Stimulated activated naive CD4-positive, alpha-beta T cell treated with Interleukin-2 at 50 U/mL for 16 hours (primary cell): ENCODE measurements at regions not wholly inside any gene's neighbourhood (a gene's known extent, or its start where the extent isn't known, plus 50 kb on each side); places are given as distances from the start of the nearest gene placed in this dataset.

ENCODE experiments used
- DNase-seq: peaks from one replicate; lab custom pipeline; 2025; lab: John Stamatoyannopoulos, UW

DNA sequence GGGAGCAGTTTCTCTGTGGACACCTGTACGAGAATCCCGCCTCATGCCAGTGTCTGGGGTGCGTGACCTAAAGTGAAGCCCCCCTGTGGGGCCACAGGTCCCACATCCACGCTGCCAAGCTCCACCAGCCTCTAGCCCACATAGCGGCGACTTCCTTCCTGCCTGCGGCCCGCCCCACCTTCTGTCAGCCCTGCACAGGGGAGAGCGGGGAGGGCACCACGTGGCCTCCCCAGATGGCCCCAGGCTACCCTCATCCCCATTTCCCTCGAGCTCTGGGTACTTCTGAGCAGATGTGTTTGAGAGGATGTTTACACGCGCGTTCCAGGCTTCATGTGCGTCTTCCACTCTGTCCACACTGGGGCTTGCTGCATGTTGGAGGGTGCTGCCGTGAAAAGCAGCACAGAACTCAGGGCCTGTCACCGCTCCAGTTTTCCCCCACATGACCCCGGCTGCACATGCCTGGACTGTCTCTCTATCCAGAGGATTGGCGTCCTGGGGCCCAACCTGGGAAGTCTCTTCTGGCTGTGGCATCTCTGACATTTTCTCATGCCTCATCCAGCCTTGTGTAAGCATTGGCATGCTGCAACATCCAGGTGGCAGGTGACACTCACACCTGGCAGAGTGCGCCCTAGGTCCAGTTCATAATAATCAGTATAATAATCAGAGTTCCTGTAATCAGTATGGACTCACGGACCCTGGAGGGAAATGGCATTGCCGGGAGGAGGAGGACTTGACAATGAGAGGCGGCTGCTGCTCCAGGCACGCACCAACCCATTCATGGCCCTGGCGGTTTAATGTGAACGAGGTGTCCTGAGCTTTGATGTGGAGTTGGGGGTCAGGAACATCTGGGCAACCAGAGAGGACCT is 146.3 kb upstream of the TWIST2 start:
- no peak for DNase-seq

DNA sequence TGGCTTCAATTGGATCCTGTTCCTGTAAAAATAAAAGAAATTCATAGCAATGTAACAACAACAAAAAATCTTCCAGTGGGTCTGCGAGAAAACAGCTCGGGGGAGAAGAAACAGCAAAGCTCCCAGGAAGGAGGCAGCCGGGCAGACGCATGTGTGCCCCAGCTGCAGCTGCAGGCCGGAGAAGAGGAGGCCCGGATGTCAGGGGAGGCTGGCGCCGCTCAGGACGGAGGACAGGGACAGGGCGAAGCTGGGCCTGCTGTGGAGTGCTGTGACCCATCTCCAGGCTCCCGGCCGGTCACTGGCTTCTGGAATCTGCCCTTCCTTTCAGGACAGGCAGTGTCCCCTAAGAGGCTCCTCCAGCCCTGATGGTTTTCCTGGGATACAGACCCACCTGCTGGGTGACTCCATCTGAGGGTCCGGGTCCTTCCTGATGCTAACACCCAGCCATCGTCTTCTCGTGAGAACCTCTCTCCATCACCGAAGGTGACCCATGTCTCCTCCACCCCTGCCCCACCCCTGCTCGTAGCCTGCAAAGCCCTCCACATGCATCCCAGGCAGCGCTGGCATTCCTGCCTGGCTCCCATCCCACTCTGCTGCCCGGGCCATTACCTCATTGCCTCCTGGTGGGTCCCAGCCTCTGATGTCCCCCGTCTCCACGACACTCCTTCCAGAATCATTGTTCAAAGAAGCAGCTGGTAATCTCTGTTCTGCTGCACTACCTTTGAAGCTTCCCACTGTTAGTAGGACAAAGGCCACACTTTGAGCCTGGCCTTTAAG is 145.4 kb upstream of the TWIST2 start:
- DNase-seq, result no peak

DNA sequence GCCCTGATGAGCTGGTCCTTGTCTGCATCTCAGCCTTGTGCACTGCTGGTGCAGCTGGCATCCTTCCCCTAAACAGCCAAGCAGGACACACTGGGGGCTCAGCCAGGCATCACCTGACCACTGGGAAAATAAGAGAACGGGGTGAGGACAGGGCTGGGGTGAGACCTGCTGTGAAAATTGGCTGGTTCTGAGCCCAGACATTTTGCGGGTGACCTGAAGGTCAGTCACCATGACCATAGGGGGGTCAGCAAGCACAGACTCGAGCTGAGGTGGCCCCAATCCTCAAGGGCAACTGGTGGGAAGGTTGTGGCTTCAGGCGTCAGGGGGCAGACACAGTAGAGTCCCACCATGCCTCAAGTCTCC is 144.9 kb upstream of the TWIST2 start:
- no peak for DNase-seq

DNA sequence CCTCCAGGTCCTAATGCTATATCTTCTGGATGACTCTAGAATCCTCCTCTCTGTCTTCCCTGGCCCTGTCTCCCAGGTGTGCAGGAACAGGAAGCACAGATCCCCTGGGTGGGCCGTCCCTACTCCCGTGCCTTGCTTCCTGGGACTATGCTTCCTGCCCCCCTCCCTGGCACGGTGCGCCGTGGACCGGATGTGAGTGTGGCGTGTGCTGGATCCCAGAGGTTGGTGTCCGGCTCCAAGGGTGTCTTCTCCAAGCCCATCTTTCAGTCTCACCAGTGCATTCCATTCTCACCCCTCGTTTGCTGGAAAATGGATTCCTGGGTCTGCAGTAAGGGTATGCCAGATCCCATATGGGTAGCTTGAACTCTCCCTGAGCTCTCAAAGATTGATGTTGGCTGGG is 144.4 kb upstream of the TWIST2 start:
- no peak for DNase-seq

DNA sequence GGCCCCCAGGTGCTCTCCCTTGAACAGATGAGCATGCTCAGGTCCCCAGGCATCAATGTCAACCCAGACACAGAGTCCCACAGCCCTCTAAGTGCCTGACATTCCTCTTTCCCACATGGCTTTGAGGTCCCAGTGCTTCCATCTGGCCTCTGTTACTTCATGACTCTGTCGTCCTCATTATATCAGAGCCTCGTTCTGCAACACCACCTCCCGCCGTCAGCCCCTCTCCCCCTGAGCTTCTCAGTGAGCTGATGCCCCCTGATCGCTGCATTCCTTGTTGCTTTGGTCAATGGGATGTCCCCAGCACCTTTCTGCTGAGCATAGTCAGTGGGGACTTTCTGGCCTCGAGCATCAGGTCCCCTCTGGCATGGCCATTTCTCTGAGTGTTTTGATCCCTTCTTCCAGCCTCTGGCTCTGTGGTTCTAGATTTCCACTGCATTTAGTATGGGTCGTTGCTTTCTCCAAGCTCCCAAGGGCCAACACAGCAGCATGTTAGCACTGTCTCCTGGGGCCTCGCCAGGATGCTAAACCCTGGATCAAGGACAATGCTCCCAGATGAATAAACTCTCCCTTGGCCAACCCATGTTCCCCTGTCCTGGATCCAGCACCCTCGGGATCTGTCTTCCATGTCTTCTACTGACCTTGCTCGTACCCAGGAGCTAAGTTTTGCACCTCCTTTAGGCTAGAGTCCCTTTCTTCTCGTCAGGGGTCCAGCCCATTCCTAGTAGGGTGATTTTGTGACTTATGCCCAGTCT is 143.2 kb upstream of the TWIST2 start:
- DNase-seq, result no peak

DNA sequence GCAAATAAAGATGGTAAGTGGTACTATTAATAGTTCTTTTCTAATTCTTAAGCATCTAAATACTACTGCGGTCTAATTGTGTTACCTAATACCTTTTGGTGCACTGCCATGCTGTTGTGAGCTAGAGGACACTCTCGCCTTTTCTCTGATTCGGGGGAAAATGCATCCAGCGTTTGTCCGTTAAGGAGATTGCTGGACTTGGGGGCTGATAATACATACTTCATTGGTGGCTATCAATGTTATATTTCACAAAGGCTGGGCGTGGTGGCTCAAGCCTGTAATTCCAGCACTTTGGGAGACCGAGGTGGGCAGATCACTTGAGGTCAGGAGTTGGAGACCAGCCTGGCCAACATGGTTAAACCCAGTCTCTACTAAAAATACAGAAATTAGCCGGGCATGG is 141.7 kb upstream of the TWIST2 start:
- DNase-seq, result no peak

DNA sequence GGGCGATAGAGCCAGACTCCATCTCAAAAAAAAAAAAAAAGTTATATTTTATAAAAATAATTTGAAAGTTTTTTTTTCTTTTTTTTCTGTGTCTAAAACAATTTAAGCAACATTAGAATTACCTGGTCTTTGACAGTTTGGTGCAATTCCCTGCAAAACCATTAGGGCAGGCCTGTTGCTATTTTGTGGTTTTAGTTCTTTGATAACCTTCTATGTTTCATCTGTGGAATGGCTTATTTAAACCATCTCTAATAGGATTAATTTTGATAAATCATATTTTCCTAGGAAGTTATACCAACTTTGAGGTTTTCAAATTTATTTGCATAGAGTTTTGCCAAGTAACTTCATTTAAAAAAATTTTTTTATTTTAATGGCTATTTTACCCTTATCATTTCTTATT is 141.2 kb upstream of the TWIST2 start:
- DNase-seq, result no peak

DNA sequence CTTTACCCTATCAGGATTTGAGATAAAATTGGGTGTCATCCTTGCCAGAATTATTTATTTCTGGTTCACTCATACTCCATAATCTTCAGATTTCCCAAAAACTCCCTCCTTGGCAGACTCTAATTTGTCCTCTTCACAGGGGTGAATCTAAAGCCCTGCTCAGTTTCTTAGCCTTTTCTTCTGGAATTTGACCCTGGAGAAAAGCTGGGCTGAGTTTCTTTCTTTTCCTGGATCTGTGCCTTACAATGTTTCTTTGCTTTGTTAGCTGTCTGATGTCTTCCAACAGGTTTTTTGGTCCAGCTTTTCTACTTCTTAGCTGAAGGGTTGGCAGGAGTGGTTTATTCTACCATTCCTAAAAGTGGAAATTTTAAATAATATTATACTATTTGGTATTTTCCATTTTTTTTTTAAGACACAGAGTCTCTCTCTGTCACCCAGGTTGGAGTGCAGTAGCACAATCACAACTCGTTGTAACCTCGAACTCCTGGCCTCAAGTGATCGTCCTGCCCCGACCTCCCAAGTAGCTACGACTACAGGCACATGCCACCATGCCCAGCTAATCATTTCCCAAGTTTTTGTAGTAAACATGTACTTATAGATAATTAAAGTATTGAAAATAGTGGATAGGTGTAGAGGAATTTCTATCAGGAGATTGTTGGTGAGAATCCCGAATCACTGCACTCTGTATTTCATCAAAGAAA is 138.4 kb upstream of the TWIST2 start:
- no peak for DNase-seq

DNA sequence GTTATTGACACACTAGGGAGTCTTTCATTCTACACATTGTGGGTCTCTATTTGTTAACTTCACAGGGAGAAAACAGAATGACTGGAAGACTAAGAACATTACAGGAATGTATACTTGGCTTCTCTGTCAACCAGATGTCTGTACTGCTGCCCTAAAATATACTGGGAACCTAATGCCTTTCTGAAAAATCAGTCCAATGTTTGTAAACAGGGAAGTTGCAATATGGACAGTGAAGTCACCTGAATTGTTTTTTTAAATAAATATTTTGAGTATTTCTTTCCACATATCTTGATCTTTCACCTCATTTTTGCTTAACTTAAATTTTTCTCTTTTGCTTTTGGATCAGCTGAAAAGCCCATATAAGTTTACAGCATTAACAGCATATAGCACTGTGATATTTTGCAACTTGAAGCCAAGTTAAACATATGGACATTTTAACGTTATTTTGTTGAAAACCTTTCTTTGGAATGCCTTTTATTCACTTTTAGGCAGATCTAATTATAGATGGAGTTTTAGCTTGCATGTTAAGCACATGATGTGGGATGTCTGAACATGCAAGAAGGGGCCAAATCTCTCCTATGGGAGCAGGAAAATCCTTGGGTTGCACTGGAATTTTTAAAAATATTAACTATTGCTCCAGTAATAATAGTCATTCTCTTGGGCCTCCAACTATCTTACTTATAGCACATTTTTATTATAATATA is 137.7 kb upstream of the TWIST2 start:
- no peak for DNase-seq

DNA sequence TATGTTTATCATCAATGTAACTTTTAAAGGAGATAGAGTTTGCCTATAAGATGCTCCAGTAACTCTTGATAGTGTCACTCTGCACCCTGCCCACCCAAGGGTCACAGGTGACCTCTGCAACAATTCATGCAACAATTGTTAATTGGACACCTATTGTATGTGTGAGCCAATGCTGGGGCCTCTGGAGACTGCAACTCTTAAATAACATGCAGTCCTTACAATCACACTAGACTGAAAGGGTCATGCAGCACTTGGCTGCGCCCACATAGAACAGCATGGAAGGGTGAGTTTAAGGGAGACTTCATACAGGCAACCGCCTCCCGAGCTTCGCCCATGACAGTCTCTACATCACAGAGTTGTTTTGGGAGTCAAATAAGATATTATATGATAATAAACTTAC is 137.1 kb upstream of the TWIST2 start:
- DNase-seq, result no peak

DNA sequence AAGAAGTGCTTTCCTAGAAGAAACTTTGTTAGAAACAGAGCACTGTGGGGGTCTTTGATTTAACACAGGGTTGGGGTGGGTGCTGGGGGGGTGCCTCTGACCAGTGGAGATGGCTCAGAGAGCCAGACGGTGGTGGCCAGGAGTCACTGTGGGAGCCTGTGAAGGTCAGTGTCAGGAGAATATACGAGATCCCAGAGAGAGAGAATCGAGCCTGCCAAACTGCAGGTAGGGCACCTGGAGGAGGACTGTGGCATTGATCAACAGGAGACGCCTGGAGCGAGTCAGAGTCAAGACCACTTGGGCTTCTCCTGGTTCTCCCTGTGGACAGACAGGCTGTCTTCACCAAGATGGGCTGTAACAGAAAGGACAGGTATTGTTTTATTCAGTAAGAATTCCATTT is 136.5 kb upstream of the TWIST2 start:
- no peak for DNase-seq

DNA sequence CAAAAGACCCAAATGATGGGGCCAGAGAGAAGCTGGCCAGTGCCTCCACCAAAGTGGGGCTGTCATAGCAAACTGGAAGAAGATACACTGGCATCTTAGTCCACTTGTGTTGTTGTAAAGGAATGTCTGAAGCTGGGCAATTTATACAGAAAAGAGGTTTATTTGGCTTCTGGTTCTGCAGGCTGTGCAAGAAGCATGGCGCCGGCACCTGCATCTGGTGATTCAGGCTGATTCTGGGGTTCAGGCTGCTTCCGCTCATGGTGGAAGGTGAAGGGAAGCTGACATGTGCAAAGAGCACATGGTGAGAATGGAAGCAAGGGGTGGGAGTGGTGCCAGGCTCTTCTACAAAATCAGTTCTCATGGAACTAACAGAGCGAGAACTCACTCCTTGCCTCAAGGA is 135.9 kb upstream of the TWIST2 start:
- no peak for DNase-seq

DNA sequence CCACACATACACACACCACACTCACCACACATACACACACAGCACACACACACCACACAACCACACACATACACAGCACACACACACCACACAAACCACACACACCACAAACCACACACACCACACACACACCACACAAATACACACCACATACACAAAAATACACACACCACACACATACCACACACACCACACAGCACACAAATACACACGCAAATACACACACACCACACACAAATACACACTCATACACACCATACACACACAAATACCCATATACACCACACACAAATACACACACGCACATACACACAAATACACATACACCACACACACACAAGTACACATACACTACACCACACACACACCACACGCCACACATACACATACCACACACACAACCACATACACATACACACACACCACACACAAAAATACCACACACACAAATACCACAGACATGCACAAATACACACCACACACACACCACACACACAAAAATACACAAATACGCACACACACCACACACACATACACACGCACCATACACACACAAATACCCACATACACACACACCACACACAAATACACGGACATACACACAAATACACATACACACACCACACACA is 134.6 kb upstream of the TWIST2 start:
- DNase-seq, result no peak

DNA sequence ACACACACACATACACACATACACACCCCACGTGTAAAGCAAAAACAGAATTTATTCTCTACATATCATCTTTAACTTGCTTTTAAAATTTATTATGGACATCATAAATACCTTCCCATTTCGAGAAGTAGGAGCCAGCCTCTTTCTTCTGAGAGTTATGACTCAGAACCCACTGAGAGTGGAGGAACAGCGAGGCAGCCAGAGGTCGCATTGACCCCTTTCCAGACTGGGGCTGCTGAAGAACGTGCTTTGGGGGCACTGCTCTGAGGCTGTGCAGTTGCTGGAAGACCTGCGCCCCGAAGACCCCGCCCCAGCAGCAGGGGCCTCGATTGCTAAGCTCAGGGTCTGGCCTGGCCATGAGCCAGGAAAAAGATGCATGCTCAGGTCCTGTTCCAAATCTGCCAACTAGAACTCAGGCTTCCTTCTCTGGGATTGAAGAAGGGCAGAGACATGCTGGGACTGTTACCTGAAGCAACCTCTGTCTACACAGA is 133.8 kb upstream of the TWIST2 start:
- DNase-seq, result no peak

DNA sequence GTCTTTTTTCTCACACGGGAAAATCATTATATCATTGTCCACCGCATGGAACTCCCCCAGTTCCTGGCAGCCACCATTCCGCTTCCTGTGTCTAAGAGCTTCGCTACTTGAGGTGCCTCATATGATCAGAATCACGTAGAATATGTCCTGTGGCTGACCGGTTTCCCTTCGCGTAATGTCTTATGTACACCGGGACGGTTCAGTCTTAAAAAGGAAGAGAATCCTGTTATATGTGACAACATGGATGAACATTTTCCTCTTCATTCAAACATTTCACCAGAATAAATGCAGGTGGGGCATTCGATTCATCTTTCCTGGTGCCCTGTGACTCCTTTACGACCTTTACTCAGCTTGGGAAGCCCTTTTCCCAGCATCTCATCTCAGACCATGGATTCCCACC is 131.7 kb upstream of the TWIST2 start:
- DNase-seq, result no peak

DNA sequence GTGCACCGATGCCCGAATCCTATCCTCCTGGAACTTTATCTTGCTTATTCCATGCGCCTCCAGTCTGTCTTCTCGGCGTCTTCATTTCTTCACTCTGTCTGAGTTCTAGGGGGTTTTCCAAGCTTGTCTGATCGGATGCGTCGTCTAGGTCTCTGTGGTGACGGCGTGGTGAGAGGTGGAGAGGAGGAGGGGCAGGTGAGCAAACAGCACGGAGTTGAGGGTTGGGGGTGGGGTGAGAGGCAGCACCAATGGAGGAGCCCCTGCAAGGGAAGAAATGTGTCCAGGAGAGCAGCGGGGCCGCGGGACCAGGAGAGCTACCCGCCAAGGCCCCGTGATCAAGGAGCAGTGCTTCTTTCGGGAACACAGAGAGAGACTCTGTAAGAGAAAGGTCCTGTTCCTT is 131.3 kb upstream of the TWIST2 start:
- DNase-seq, result no peak

DNA sequence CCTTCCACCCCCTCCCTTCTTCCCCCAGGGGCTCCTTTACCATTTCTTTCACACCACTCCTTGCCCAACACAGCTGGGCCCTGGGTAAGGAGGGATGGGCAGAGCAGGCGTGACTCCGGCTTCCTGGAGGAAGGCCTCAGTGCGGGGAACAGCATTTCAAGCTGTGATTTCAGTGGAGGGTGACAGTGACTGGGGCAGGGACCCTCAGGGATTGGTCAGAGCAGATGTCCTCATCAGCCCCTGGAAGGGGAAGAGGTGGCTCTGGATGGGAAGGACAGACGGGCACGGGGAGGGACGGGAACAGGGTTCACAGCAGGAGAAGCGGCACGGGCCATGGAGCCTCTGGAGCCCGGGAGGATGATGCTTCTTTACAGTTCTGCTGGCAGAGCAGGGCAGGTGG is 130.8 kb upstream of the TWIST2 start:
- no peak for DNase-seq

DNA sequence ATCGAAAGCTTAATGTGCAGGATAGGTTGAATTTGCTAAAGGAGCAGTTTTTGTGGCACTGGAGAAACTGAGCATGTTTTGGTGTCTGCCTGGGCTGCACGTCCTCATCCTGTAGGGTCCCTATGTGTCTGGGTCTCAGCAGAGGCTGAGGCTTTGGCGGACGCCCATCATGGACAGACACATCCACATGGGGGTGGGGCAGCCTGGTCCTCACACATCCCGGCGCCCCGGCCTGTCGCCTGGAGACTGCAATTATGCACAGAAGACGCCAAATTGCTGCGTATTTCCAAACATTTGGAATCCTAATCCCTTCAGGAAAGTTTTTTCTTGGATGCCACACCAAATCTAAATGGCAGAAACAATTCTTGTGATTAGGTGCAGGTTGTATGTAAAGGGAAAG is 128.2 kb upstream of the TWIST2 start:
- DNase-seq, result no peak

DNA sequence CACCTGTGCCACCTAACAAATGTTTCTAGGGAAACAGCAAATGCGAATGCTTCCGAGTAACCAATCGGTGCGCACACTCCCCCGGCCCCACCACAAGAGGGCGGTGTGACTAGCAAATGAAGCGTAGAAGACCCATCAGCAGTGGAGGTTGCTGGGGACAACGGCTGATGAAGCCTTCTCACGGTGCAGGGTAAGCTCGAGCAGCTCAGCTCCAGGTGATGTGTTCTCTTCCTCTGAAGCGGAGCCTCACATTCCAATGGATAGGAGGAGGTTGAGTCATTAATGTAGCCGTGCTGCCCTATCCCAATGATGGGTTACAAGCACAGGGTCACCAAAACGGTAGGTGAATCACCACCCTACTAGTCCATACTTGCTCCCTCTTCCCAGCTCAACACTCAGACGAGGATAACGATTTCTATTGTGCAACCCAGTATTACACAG is 127.6 kb upstream of the TWIST2 start:
- peak; percentile 22 for DNase-seq

DNA sequence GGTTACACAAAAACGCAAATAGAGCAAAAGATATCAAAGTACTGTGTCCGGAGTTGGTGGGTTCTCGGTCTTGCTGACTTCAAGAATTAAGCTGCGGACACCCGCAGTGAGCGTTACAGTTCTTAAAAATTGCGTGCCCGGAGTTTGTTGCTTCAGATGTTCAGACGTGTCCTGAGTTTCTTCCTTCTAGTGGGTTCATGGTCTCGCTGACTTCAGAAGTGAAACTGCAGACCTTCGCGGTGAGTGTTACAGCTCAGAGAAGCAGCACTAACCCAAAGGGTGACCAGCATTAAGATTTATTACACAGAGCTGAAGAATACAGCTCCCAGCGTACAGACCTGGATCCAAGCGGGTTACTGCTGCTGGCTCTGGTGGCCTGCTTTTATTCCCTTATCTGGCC is 125.7 kb upstream of the TWIST2 start:
- no peak for DNase-seq

DNA sequence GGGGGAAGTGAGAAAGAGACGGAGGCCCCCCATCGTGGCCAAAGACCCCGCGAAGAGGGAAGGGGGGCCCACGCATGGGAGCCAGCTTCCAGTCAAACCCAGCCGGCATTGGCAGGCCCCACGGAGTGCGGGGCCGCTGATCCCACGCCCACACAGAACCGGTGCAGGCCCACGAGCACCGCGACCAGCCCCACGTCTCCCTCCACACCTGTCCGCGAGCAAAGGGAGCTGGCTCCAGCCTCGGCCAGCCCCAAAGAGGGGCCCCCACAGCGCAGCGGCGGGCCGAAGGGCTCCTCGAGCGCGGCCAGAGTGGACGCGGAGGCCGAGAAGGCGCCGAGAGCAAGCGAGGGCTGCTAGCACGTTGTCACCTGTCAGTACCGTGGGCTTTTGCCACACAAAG is 125.0 kb upstream of the TWIST2 start:
- no peak for DNase-seq
